Uterus (tissue), 2 donors: ENCODE measurements at regions not wholly inside any gene's neighbourhood (a gene's known extent, or its start where the extent isn't known, plus 50 kb on each side); places are given as distances from the start of the nearest gene placed in this dataset.

Source experiments
- CTCF ChIP-seq, 4 experiments: fragments of 200-600 bp in 2 of 4; fragments of 450-650 bp in 2 of 4; sonication (generic) in 2 of 4; IDR thresholded peaks; one replicate each; pipeline ENCODE4 v1.5.1; 2016 to 2019; ENCODE audit warnings: antibody characterized with exemption in 4 of 4, mild to moderate bottlenecking in 2 of 4, moderate library complexity in 1 of 4
- POLR2A ChIP-seq, 2 donors: fragments of 450-650 bp; IDR thresholded peaks; one replicate each; pipeline ENCODE4 v1.6.1; 2016; ENCODE audit warnings: antibody characterized with exemption in 2 of 2, mild to moderate bottlenecking in 1 of 2, moderate library complexity in 1 of 2

- TF ChIP-seq CTCF (IDR thresholded peaks at IDR 0.05): no peak
- no peak for TF ChIP-seq POLR2A (IDR thresholded peaks at IDR 0.05)
Measured at GRCh38 chr9:108103046-108103693, 613.6 kb upstream of the KLF4 start.
